LNCaP clone FGC (cell line): ENCODE measurements at regions not wholly inside any gene's neighbourhood (a gene's known extent, or its start where the extent isn't known, plus 50 kb on each side); places are given as distances from the start of the nearest gene placed in this dataset.

Experiments
- DNase-seq: peaks from one replicate; pipeline ENCODE4 v3.0.0-alpha.2; 2011; ENCODE audit warnings: low read depth
- H3K4me3 ChIP-seq: 2 replicates; pipeline ENCODE4 v1.5.1; 2011; ENCODE audit warnings: mild to moderate bottlenecking, low read depth, low read length, control low read depth
- CTCF ChIP-seq: IDR thresholded peaks from 2 replicates; pipeline ENCODE4 v1.5.1; 2012; ENCODE audit warnings: mild to moderate bottlenecking; ENCODE audit not compliant: control insufficient read depth, insufficient read depth; ENCODE audit errors: extremely low read depth

DNA sequence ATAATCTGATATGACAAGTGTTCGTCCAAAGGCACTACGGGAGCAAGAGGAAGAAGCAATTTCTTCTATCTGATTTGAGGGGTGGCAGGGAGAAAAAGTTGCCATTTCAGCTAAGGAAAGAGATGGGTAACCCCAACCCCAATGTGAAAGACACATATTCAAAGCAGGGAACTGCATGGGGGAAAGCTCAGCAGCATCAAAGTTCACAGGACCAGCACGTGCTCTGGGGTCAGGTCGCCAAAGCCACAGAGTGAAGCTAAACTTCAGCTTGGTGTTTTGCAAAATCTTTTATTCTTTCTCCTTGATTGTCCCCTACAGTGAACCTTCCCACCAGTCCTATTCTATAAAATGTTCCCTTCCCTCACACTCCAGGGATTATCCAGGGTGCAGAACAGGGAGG, 112.8 kb upstream of the PPP2R2D start:
- no peak for TF ChIP-seq CTCF
- no peak for DNase-seq
- no peak overlapping the region for H3K4me3 ChIP-seq

DNA sequence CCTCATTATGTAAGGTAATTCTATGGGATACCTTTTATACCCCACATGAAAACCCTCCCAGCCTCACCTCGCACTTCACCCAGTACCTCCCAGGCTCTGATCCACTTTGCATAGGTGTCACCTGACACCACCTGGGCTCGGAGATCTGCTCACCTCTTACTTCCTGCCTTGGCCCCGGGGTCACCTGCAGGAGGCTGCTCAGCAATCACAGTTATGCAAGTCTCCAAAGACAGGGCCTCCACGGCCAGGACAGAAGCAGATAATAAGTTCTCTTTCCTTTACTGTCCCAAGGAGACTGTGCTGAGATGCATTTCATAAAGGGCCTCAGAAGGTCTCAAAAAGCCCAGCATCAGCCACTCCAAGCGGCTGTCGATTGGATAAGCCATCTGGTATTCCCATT, 112.4 kb upstream of the PPP2R2D start:
- DNase-seq: no peak
- no peak for TF ChIP-seq CTCF
- H3K4me3 ChIP-seq: no peak overlapping the region

DNA sequence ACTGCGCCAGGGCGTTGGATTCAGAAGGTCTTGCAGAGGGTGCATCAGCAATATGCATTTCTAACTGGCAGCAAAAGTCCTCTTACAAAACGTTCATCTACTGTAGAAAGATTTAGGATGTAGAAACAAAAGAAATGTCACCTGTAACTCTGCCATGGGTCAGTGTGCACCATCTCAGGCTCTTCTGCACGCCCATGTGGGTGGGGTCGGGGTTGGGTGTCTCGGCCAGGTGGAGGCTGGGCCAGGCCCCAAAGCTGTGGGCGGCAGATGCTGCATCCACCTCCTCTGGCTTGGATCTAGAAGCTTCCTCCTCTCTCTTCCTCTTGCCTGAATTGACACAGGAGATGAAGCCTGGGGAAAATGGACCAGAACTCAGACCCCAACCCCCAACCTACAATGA, 111.3 kb upstream of the PPP2R2D start:
- DNase-seq: no peak

DNA sequence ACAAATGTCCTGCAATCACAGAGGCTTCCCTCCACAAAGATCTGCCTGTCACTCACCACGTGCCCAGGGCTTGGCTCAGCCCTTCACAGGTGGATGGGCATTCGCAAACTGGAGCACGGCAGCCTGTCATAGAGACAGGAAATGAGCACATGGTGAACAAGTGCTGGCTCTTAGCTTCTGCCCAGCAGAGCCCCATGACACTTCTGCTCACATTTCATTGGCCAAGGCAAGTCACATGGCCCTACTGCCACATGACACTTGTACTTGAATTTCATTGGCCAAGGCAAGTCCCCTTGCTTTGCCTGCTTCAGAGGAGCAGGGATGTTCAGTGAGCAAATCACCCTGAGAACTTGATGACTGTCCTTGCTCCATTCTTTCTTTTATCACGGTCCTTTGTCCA, 110.8 kb upstream of the PPP2R2D start:
- TF ChIP-seq CTCF: no peak
- H3K4me3 ChIP-seq: no peak overlapping the region
- peak; percentile 23 for DNase-seq

More for the DNA sequence above, 111.3 kb upstream of the PPP2R2D start:
- TF ChIP-seq CTCF: no peak
- no peak overlapping the region for H3K4me3 ChIP-seq

DNA sequence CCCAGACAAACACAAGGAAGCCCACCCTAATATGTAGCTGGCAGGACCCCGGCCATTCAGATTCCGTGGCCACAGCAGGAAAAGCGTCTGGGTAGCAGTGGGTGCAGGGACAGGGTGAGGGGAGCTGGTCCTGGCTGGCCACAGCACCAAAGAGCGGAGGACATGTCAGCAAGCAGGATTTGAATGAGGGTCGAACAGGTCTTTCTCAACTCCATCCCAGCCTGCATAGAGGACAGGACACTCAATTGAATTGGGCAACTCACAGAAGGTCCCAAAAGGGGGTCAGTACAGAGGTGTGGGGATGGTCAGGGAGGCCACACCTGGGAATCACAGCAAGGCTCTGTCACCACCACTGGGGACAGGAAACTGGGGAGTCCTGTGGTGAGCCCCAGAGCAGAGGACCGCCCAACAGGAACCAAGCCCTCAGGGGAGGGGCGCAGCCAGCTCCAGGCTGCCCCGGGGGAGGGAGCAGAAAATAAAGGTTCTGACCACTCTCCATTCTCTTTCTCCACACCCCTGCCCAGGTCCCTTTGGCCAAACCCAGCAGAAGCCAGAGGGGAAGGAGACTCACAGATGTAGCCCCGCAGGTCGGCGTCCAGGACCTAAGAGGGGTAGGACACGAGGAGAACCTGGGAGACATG, 108.7 kb upstream of the PPP2R2D start:
- DNase-seq: no peak
- H3K4me3 ChIP-seq: no peak overlapping the region
- TF ChIP-seq CTCF: no peak

DNA sequence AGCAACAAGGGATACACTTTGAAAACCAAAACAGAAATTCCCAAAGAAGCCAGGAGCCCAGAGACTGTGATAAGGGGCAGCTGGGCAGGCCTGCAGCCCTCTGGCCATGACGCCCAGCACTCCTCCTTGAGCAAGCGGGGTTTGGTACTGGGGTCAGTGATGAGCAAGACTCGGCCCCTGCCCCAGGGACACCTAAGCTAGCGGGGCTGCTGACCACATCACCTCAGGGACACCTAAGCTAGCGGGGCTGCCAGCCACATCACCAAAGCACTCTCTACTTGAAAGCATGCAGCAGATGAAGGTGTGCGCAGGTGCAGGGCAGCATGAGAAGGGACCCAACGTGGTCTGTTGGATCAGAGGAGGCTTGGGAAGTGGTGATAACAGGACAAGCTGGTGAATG, 108.0 kb upstream of the PPP2R2D start:
- no peak for TF ChIP-seq CTCF
- DNase-seq: no peak
- no peak overlapping the region for H3K4me3 ChIP-seq

DNA sequence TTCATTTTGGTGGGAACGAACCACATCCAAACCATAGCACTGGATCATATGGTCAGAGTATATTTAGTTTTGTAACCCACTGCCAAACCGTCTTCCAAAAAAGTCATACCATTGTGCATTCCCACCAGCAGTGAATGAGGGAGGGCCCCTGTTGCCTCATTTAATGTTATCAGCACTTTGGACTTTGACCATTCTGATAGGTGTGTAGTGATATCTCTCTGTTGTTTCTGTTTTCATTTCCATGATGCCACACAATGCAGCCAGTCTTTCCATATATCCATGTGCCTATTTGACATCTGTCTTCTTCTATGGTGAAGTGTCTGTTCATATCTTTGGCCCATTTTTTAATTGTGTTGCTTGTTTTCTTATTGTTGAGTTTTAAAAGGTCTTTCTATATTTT, 105.0 kb upstream of the PPP2R2D start:
- no peak for TF ChIP-seq CTCF
- H3K4me3 ChIP-seq: no peak overlapping the region
- no peak for DNase-seq
